GM18909 (cell line): ENCODE measurements at regions not wholly inside any gene's neighbourhood (a gene's known extent, or its start where the extent isn't known, plus 50 kb on each side); places are given as distances from the start of the nearest gene placed in this dataset.

Experiments used
- ATAC-seq: cut with Tn5 transposase; IDR thresholded peaks from one replicate; pipeline ENCODE4 v1.9.1; 2021; ENCODE audit warnings: mild to moderate bottlenecking; ENCODE audit not compliant: unreplicated experiment, poor library complexity

GRCh38 chrX:69085151-69085550 lies 80.1 kb downstream of the PJA1 start:
- ATAC-seq: no peak

- no peak for ATAC-seq
Observed at GRCh38 chrX:69083801-69084200, 81.5 kb downstream of the PJA1 start.

- no peak for ATAC-seq
Observed at GRCh38 chrX:69083361-69083760, 81.9 kb downstream of the PJA1 start.

GRCh38 chrX:69082753-69083150 lies 82.5 kb downstream of the PJA1 start:
- no peak for ATAC-seq

GRCh38 chrX:69082055-69082752 lies 83.0 kb downstream of the PJA1 start:
- no peak for ATAC-seq

GRCh38 chrX:69080855-69081465 lies 84.3 kb downstream of the PJA1 start:
- ATAC-seq: no peak

GRCh38 chrX:69079268-69079667 lies 86.0 kb downstream of the PJA1 start:
- ATAC-seq: no peak

- ATAC-seq: no peak
Observed at GRCh38 chrX:69077895-69078455, 87.3 kb downstream of the PJA1 start.

GRCh38 chrX:69076088-69076487 lies 89.2 kb downstream of the PJA1 start:
- no peak for ATAC-seq

GRCh38 chrX:69074726-69075125 lies 90.5 kb downstream of the PJA1 start:
- ATAC-seq: no peak

- ATAC-seq: no peak
Observed at GRCh38 chrX:69073721-69074120, 91.5 kb downstream of the PJA1 start.

GRCh38 chrX:69073241-69073640 lies 92.0 kb downstream of the PJA1 start:
- ATAC-seq: no peak

- ATAC-seq: no peak
Observed at GRCh38 chrX:69072486-69073006, 92.7 kb downstream of the PJA1 start.

- ATAC-seq: no peak
Observed at GRCh38 chrX:69070949-69071650, 94.2 kb downstream of the PJA1 start.

GRCh38 chrX:69069876-69070275 lies 95.4 kb downstream of the PJA1 start:
- no peak for ATAC-seq

- no peak for ATAC-seq
Observed at GRCh38 chrX:69069086-69069445, 96.2 kb downstream of the PJA1 start.

GRCh38 chrX:69068301-69069085 lies 96.8 kb downstream of the PJA1 start:
- ATAC-seq: no peak

- ATAC-seq: no peak
Observed at GRCh38 chrX:69067841-69068240, 97.4 kb downstream of the PJA1 start.

GRCh38 chrX:69066966-69067525 lies 98.2 kb downstream of the PJA1 start:
- ATAC-seq: no peak
